HUES6 (cell line): ENCODE measurements at regions not wholly inside any gene's neighbourhood (a gene's known extent, or its start where the extent isn't known, plus 50 kb on each side); places are given as distances from the start of the nearest gene placed in this dataset.
"Not testable (repeated sequence)": the region's sequence is repeated elsewhere in the genome, so short reads cannot be mapped to it uniquely, and the experiment has no call there.

Source experiments
- H3K27ac ChIP-seq: 2 replicates; pipeline ENCODE4 v1.7.0; 2013; ENCODE audit warnings: low read depth, mild to moderate bottlenecking, low read length, inconsistent platforms
- H3K27me3 ChIP-seq: 2 replicates; pipeline ENCODE4 v1.6.1; 2013; ENCODE audit warnings: low read length; ENCODE audit not compliant: control insufficient read depth, insufficient read depth
- H3K36me3 ChIP-seq: 2 replicates; pipeline ENCODE4 v1.6.1; 2013; ENCODE audit warnings: low read length; ENCODE audit not compliant: control insufficient read depth, insufficient read depth
- H3K4me1 ChIP-seq: 2 replicates; pipeline ENCODE4 v1.6.1; 2013; ENCODE audit warnings: low read length; ENCODE audit not compliant: control insufficient read depth, insufficient read depth
- H3K4me3 ChIP-seq: 2 replicates; pipeline ENCODE4 v1.5.1; 2013; ENCODE audit warnings: low read depth, low read length
- H3K9ac ChIP-seq: one replicate; pipeline ENCODE4 v1.6.1; 2013; ENCODE audit warnings: mild to moderate bottlenecking, low read length
- H3K9me3 ChIP-seq: 2 replicates; pipeline ENCODE4 v1.6.1; 2013; ENCODE audit warnings: low read depth, low read length; ENCODE audit not compliant: control insufficient read depth, insufficient read depth

DNA sequence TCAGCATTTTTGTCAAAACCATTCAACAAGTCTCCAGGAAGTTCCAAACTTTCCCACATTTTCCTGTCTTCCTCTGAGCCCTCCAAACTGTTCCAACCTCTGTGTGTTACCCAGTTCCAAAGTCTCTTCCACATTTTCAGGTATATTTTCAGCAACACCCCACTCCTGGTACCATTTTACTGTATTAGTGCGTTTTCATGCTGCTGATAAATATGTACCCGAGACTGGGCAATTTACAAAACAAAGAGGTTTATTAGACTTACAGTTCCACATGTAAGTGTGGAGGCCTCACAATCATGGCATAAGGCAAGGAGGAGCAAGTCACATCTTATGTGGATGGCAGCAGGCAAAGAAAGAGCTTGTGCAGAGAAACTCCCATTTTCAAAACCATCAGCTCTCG is 315.9 kb upstream of the ESRRG start:
- H3K27ac ChIP-seq, H3K4me1 ChIP-seq, H3K4me3 ChIP-seq, H3K27me3 ChIP-seq, H3K9ac ChIP-seq, H3K36me3 ChIP-seq: not testable (repeated sequence)
- peaks cover 24% of the 10 kb centered on the region for H3K9me3 ChIP-seq

DNA sequence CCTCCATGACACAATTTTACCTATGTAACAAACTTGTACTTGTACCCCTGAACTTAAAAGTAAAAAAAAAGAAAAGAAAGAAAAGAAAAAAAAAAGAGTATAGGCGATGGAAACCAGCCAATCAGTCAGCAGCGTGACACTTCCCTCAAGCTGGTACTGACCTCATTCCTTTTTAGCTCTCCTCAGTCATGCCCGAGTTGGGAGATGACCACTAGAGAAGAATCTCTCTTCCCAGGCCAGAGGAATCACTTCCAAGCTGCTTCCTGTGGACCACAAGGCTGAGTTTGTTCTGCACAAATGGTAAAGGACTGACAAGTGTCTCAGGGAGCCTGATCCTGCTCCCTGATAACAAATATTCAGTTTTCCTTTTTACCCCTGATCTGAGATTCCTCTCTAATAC is 313.5 kb upstream of the ESRRG start:
- H3K27me3 ChIP-seq, result no peaks in the 10 kb centered on the region
- no peaks in the 10 kb centered on the region for H3K36me3 ChIP-seq
- no peak overlapping the region for H3K27ac ChIP-seq
- peaks cover 24% of the 10 kb centered on the region for H3K9me3 ChIP-seq
- no peaks in the 10 kb centered on the region for H3K4me1 ChIP-seq
- no peak overlapping the region for H3K9ac ChIP-seq
- H3K4me3 ChIP-seq, result no peak overlapping the region

GRCh38 chr1:217032715-217033367 is 309.6 kb upstream of the ESRRG start:
- Histone ChIP-seq H3K9ac (no peak overlapping the region), H3K27ac (no peak overlapping the region), H3K4me3 (no peak overlapping the region), H3K4me1 (no peaks in the 10 kb centered on the region), H3K27me3 (no peaks in the 10 kb centered on the region), H3K36me3 (no peaks in the 10 kb centered on the region), H3K9me3 (peaks cover 4% of the 10 kb centered on the region; the same call in 1 of the 2 replicates)

DNA sequence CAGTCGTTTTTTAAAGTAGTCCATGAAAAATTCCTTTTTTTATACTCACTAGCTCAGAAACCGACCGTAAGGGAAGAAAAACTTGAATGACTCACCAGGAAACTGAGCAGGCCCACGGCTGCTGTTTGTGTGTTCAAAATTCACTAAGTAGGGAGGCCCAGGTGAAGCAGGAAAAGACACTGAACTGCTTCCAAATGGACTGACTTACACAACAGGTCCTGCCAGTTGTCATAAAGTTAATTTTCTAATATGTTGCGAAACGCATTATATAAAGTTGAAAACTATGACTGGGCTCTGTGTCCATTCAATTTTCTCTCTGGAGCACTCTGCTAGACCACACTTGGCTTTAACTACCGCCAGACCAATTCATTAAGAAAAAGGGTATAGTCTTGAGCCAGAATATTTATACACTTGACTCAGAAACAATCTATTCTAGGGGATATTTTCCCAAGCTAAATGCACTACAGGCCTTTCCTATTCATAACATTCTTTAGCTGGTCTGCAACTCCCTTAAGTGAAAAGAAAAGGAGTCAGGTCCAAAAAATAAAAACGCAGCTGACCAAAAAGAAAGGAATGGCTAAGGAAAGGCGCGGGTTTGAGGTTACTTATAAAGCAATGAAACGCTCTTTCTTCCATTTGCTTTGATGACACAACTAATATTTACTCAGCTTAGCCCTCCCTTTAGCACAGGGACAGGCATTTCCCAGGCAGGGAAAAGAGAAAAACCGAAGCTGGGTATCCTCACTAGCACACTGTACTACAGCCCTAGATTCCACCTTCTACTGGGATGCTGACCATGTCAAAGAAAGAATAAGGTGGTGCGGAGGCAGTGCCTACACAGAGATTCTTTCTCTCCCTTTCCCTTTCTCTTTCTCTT is 306.3 kb upstream of the ESRRG start:
- Histone ChIP-seq H3K4me3 (no peak overlapping the region), H3K9ac (no peak overlapping the region), H3K27me3 (no peaks in the 10 kb centered on the region), H3K4me1 (no peaks in the 10 kb centered on the region), H3K36me3 (no peaks in the 10 kb centered on the region), H3K9me3 (no peaks in the 10 kb centered on the region), H3K27ac (no peak overlapping the region)

- Histone ChIP-seq H3K4me3 (no peak overlapping the region), H3K9ac (no peak overlapping the region), H3K9me3 (no peaks in the 10 kb centered on the region), H3K27me3 (no peaks in the 10 kb centered on the region), H3K27ac (no peak overlapping the region), H3K36me3 (no peaks in the 10 kb centered on the region), H3K4me1 (no peaks in the 10 kb centered on the region)
Observed at GRCh38 chr1:217027403-217028080, 304.3 kb upstream of the ESRRG start.

- H3K36me3 ChIP-seq, result no peaks in the 10 kb centered on the region
- H3K9ac ChIP-seq, result no peak overlapping the region
- no peaks in the 10 kb centered on the region for H3K4me1 ChIP-seq
- no peak overlapping the region for H3K27ac ChIP-seq
- H3K27me3 ChIP-seq, result no peaks in the 10 kb centered on the region
- H3K9me3 ChIP-seq, result no peaks in the 10 kb centered on the region
- no peak overlapping the region for H3K4me3 ChIP-seq
Observed at GRCh38 chr1:217026531-217026930, 303.3 kb upstream of the ESRRG start.

GRCh38 chr1:217025381-217025780 is 302.2 kb upstream of the ESRRG start:
- Histone ChIP-seq H3K36me3 (no peaks in the 10 kb centered on the region), H3K27ac (no peak overlapping the region), H3K27me3 (no peaks in the 10 kb centered on the region)

GRCh38 chr1:217024911-217025310 is 301.7 kb upstream of the ESRRG start:
- H3K36me3 ChIP-seq, result no peaks in the 10 kb centered on the region
- H3K27ac ChIP-seq, result no peak overlapping the region
- no peaks in the 10 kb centered on the region for H3K9me3 ChIP-seq
- H3K9ac ChIP-seq, result no peak overlapping the region
- H3K4me1 ChIP-seq, result no peaks in the 10 kb centered on the region
- no peak overlapping the region for H3K4me3 ChIP-seq
- no peaks in the 10 kb centered on the region for H3K27me3 ChIP-seq

More at GRCh38 chr1:217025381-217025780, 302.2 kb upstream of the ESRRG start:
- H3K4me3 ChIP-seq, result no peak overlapping the region
- H3K9ac ChIP-seq, result no peak overlapping the region
- no peaks in the 10 kb centered on the region for H3K9me3 ChIP-seq
- H3K4me1 ChIP-seq, result no peaks in the 10 kb centered on the region

- Histone ChIP-seq H3K36me3 (no peaks in the 10 kb centered on the region), H3K27me3 (no peaks in the 10 kb centered on the region), H3K4me1 (no peaks in the 10 kb centered on the region), H3K27ac (no peak overlapping the region), H3K9ac (no peak overlapping the region), H3K9me3 (no peaks in the 10 kb centered on the region), H3K4me3 (no peak overlapping the region)
Observed at GRCh38 chr1:217021956-217022355, 298.7 kb upstream of the ESRRG start.

- Histone ChIP-seq H3K4me3 (no peak overlapping the region), H3K9ac (no peak overlapping the region), H3K27ac (no peak overlapping the region), H3K4me1 (no peaks in the 10 kb centered on the region), H3K9me3 (no peaks in the 10 kb centered on the region), H3K27me3 (no peaks in the 10 kb centered on the region), H3K36me3 (no peaks in the 10 kb centered on the region)
Observed at GRCh38 chr1:217021400-217021799, 298.2 kb upstream of the ESRRG start.

DNA sequence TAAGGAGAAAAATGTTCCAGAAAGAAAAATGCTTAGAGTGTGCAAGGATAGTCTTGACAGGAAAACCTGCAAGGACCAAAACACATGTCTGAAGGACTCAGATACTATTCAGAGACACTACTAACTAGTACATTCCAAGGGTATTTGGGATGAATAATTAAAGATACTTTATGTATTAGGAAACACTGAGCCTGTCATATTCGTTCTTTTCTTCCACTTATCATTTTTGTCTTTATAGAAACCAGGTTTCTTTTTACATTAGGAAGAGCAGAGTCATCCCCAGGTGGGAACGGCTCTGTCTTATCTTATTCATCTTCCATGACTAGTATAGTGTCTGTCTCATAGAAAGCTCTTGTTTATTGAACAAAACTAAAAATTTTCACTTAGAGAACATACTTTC is 296.2 kb upstream of the ESRRG start:
- H3K36me3 ChIP-seq, result no peaks in the 10 kb centered on the region
- H3K9ac ChIP-seq, result no peak overlapping the region
- H3K4me1 ChIP-seq, result no peaks in the 10 kb centered on the region
- H3K27me3 ChIP-seq, result no peaks in the 10 kb centered on the region
- no peaks in the 10 kb centered on the region for H3K9me3 ChIP-seq
- no peak overlapping the region for H3K27ac ChIP-seq
- no peak overlapping the region for H3K4me3 ChIP-seq
